ENCODE measurements at regions not wholly inside any gene's neighbourhood (a gene's known extent, or its start where the extent isn't known, plus 50 kb on each side); places are given as distances from the start of the nearest gene placed in this dataset.

DNA sequence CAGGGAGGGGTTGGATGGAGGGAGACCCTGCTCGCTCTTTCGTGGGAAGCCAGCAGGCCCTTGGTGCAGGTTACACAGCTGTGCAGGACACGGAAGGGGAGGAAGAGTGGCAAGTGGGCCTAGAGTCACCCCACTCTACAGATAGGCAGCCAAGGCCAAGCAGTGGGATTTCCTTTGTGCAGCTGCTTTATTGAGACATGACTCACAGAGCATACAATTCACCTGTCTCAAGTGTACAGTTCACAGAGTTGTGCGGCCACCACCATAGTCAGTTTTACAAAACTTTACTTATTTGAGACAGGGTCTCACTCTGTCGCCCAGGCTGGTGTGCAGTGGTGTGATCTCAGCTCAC is 91.2 kb upstream of the CIBAR2 start:
- no peaks in the 10 kb centered on the region for H3K36me3 ChIP-seq (replicated peaks in 1 of 2; ENCODE audit: control insufficient read depth in 1 of 2, insufficient read depth in 2 of 2, low read length in 2 of 2)
- CTCF ChIA-PET (ENCODE audit: low intra/inter-chr PET ratio, low total read pairs) = no interaction called here
- TF ChIP-seq ZNF709 (CRISPR knock-in tag; IDR thresholded peaks at IDR 0.05) = peak; percentile 98; the same call in 1 of the 2 replicates
- no peak for TF ChIP-seq XBP1 (CRISPR knock-in tag; IDR thresholded peaks at IDR 0.05)
- no peak for TF ChIP-seq MTF1 (CRISPR knock-in tag; IDR thresholded peaks at IDR 0.05)
- no peak for TF ChIP-seq ATRX (CRISPR knock-in tag; IDR thresholded peaks at IDR 0.05; ENCODE audit: borderline replicate concordance)
- no peak for TF ChIP-seq ZMYM4 (CRISPR knock-in tag; IDR thresholded peaks at IDR 0.05)
- TF ChIP-seq, protein P1, sequence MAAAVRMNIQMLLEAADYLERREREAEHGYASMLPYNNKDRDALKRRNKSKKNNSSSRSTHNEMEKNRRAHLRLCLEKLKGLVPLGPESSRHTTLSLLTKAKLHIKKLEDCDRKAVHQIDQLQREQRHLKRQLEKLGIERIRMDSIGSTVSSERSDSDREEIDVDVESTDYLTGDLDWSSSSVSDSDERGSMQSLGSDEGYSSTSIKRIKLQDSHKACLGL (CRISPR knock-in tag; IDR thresholded peaks at IDR 0.05) = 0 out of 2 replicates have a peak, but pooled peaks have one; percentile 36
- TF ChIP-seq HIVEP1 (CRISPR knock-in tag; IDR thresholded peaks at IDR 0.05) = peak; percentile 56; the same call in 1 of the 2 replicates
- no peak for TF ChIP-seq GZF1 (CRISPR knock-in tag; IDR thresholded peaks at IDR 0.05)
- TF ChIP-seq, protein P2, sequence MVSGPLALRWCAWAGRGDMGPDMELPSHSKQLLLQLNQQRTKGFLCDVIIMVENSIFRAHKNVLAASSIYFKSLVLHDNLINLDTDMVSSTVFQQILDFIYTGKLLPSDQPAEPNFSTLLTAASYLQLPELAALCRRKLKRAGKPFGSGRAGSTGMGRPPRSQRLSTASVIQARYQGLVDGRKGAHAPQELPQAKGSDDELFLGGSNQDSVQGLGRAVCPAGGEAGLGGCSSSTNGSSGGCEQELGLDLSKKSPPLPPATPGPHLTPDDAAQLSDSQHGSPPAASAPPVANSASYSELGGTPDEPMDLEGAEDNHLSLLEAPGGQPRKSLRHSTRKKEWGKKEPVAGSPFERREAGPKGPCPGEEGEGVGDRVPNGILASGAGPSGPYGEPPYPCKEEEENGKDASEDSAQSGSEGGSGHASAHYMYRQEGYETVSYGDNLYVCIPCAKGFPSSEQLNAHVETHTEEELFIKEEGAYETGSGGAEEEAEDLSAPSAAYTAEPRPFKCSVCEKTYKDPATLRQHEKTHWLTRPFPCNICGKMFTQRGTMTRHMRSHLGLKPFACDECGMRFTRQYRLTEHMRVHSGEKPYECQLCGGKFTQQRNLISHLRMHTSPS (CRISPR knock-in tag; IDR thresholded peaks at IDR 0.05; ENCODE audit: low read depth) = 0 out of 2 replicates have a peak, but pooled peaks have one; percentile 27
- TF ChIP-seq, protein P3, sequence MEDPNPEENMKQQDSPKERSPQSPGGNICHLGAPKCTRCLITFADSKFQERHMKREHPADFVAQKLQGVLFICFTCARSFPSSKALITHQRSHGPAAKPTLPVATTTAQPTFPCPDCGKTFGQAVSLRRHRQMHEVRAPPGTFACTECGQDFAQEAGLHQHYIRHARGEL (CRISPR knock-in tag; IDR thresholded peaks at IDR 0.05) = 0 out of 2 replicates have a peak, but pooled peaks have one; percentile 37
- TF ChIP-seq, protein P4, sequence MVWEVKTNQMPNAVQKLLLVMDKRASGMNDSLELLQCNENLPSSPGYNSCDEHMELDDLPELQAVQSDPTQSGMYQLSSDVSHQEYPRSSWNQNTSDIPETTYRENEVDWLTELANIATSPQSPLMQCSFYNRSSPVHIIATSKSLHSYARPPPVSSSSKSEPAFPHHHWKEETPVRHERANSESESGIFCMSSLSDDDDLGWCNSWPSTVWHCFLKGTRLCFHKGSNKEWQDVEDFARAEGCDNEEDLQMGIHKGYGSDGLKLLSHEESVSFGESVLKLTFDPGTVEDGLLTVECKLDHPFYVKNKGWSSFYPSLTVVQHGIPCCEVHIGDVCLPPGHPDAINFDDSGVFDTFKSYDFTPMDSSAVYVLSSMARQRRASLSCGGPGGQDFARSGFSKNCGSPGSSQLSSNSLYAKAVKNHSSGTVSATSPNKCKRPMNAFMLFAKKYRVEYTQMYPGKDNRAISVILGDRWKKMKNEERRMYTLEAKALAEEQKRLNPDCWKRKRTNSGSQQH (CRISPR knock-in tag; IDR thresholded peaks at IDR 0.05; ENCODE audit: low read depth) = no peak
- TF ChIP-seq ZBTB7A (CRISPR knock-in tag; IDR thresholded peaks at IDR 0.05) = peak; percentile 55; the same call in 1 of the 2 replicates
- TF ChIP-seq, protein P5, sequence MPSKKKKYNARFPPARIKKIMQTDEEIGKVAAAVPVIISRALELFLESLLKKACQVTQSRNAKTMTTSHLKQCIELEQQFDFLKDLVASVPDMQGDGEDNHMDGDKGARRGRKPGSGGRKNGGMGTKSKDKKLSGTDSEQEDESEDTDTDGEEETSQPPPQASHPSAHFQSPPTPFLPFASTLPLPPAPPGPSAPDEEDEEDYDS (CRISPR knock-in tag; IDR thresholded peaks at IDR 0.05) = no peak
- peak; percentile 19; the same call in 1 of the 2 replicates for TF ChIP-seq SALL1 (CRISPR knock-in tag; IDR thresholded peaks at IDR 0.05)
- DNase-seq (ENCODE audit: low spot score) = no peak
- H2AFZ ChIP-seq (ENCODE audit: low read length) = no peak overlapping the region
- POLR2A ChIA-PET = interaction anchor here (1.1 to 1.6 kb wide), 2 partner anchors 43 to 67 kb away, joined by 3 to 4 read pairs; no protein-coding TSS in a partner anchor
- H3K4me3 ChIP-seq (replicated peaks in 1 of 3; ENCODE audit: insufficient read depth in 1 of 3, low read depth in 2 of 3, low read length in 3 of 3) = no peak overlapping the region
- H3K9me3 ChIP-seq (ENCODE audit: low read length) = no peaks in the 10 kb centered on the region
- no peaks in the 10 kb centered on the region for H3K79me2 ChIP-seq (ENCODE audit: insufficient read depth, low read length)
- FAIRE-seq = no peak
- H3K4me2 ChIP-seq (ENCODE audit: low read depth, low read length) = no peak overlapping the region
- no TSS peak for BruUV-seq (replicated peaks)
- in situ Hi-C loops (cut with HindIII; ENCODE audit: extremely low pct_ligation_motif_present, low pct_unique_long_range_greater_than_20kb) (no loop called here), intact Hi-C loops (cut with micrococcal nuclease; ENCODE audit: unreplicated experiment) (no loop called here)
- H3K4me1 ChIP-seq (ENCODE audit: insufficient read depth, low read length) = peaks cover 93% of the 10 kb centered on the region
- H3K27ac ChIP-seq (ENCODE audit: extremely low read length, insufficient read depth, low read length) = no peak overlapping the region
- WGBS (ENCODE audit: low lambda C conversion rate) = 69% methylated on average over 5 of the region's 5 CpGs
- peaks cover 4% of the 10 kb centered on the region; the same call in 1 of the 2 replicates for H4K20me1 ChIP-seq (ENCODE audit: insufficient read depth, low read length)
- no peak for ATAC-seq
- H3K27me3 ChIP-seq (ENCODE audit: control insufficient read depth in 1 of 2, insufficient read depth in 2 of 2, low read length in 2 of 2) = peaks cover 0 to 4% of the 10 kb centered on the region in 2 experiments; a peak in 1 of 5 replicates
- no peak overlapping the region for H3K9ac ChIP-seq (ENCODE audit: insufficient read depth, low read depth, low read length)
